ENCODE measurements at regions not wholly inside any gene's neighbourhood (a gene's known extent, or its start where the extent isn't known, plus 50 kb on each side); places are given as distances from the start of the nearest gene placed in this dataset.

- TF ChIP-seq KDM5B (IDR thresholded peaks at IDR 0.05; ENCODE audit: insufficient replicate concordance, low read depth, low read length): no peak
- TF ChIP-seq ZNF695 (CRISPR knock-in tag; IDR thresholded peaks at IDR 0.05): no peak
- TF ChIP-seq TEAD1 (CRISPR knock-in tag; IDR thresholded peaks at IDR 0.05): no peak
- TF ChIP-seq IRF2 (CRISPR knock-in tag; IDR thresholded peaks at IDR 0.05): no peak
- no peak for TF ChIP-seq THRB (CRISPR knock-in tag; conservative IDR thresholded peaks at IDR 0.05)
- TF ChIP-seq CXXC5 (CRISPR knock-in tag; IDR thresholded peaks at IDR 0.05): no peak
- no peak for TF ChIP-seq MCM5 (IDR thresholded peaks at IDR 0.05; ENCODE audit: low read depth)
- TF ChIP-seq TRIM24 (IDR thresholded peaks at IDR 0.05): no peak
- no peak for TF ChIP-seq SRSF7 (optimal IDR thresholded peaks at IDR 0.05; ENCODE audit: low read depth, low read length)
- no peak for TF ChIP-seq ERF (CRISPR knock-in tag; IDR thresholded peaks at IDR 0.05)
- TF ChIP-seq FOXA3 (CRISPR knock-in tag; conservative IDR thresholded peaks at IDR 0.05 in 1 of 2, IDR thresholded peaks at IDR 0.05 in 1 of 2): no peak
These were observed 92.2 kb upstream of the SEC11C start (continued) for GRCh38 chr18:59047321-59048047.

GRCh38 chr18:59048048-59048363 is 91.7 kb upstream of the SEC11C start:
- Histone ChIP-seq H3K4me2 (ENCODE audit: insufficient read depth, low read length) (no peak overlapping the region), H3K9me3 (replicated peaks; ENCODE audit: control insufficient read depth, insufficient read depth, low read depth, low read length) (no peaks in the 10 kb centered on the region), H3K4me1 (replicated peaks in 1 of 2; ENCODE audit: control insufficient read depth in 2 of 2, insufficient read depth in 2 of 2, low read length in 2 of 2) (no peaks in the 10 kb centered on the region), H3K79me2 (ENCODE audit: control insufficient read depth, insufficient read depth, low read length) (no peaks in the 10 kb centered on the region), H3K9ac (ENCODE audit: insufficient read depth in 1 of 2, low read depth in 2 of 2, low read length in 2 of 2) (no peak overlapping the region), H3K36me3 (ENCODE audit: control insufficient read depth, insufficient read depth, low read length) (no peaks in the 10 kb centered on the region), H3K27me3 (ENCODE audit: control insufficient read depth in 2 of 2, insufficient read depth in 2 of 2, low read length in 2 of 2) (peaks cover 0 to 5% of the 10 kb centered on the region in 2 experiments; a peak in 2 of 5 replicates), H2AFZ (ENCODE audit: low read depth, low read length) (no peak overlapping the region), H3K9me1 (ENCODE audit: control insufficient read depth, insufficient read depth, low read length) (no peaks in the 10 kb centered on the region), H4K20me1 (replicated peaks; ENCODE audit: control insufficient read depth, insufficient read depth, low read length) (no peaks in the 10 kb centered on the region), H3K4me3 (no peak overlapping the region), H3K27ac (ENCODE audit: extremely low read depth, low read depth, low read length) (no peak overlapping the region)
- no peak for DNase-seq (ENCODE audit: extremely low read depth in 1 of 4, low spot score in 3 of 4)
- no TSS peak for BruUV-seq (replicated peaks)
- 0% methylated on average over 7 of the region's 9 CpGs for WGBS (ENCODE audit: insufficient coverage, low coverage, missing lambda C conversion rate)
- in situ Hi-C loops (cut with MboI): no loop called here
- no peak for FAIRE-seq
- no peak for ATAC-seq
- CTCF ChIA-PET (ENCODE audit: low intra/inter-chr PET ratio): no interaction called here
- intact Hi-C loops (cut with micrococcal nuclease): no loop called here
- POLR2A ChIA-PET: no interaction called here
- TF ChIP-seq YBX1 (IDR thresholded peaks at IDR 0.05) (no peak), USF1 (CRISPR knock-in tag; IDR thresholded peaks at IDR 0.05) (no peak), MEF2D (tag; conservative IDR thresholded peaks at IDR 0.05; ENCODE audit: low read depth) (no peak), CHD1 (IDR thresholded peaks at IDR 0.05; ENCODE audit: low read length) (no peak), ADNP (tag; IDR thresholded peaks at IDR 0.05) (no peak), FUS (optimal IDR thresholded peaks at IDR 0.05; ENCODE audit: low read depth, low read length) (no peak), MNT (conservative IDR thresholded peaks at IDR 0.05) (no peak)
